Karpas-422 (cell line): ENCODE measurements at regions not wholly inside any gene's neighbourhood (a gene's known extent, or its start where the extent isn't known, plus 50 kb on each side); places are given as distances from the start of the nearest gene placed in this dataset.

Source experiments
- DNase-seq: peaks from one replicate; pipeline ENCODE4 v3.0.0-alpha.2; 2015
- H2AFZ ChIP-seq: fragments of 200-600 bp; sonication (generic); 2 replicates; pipeline ENCODE4 v1.6.1; 2014; ENCODE audit warnings: antibody characterized with exemption, low read length, mixed read lengths
- H3K27ac ChIP-seq: fragments of 200-600 bp; sonication (generic); 2 replicates; pipeline ENCODE4 v1.5.1; 2014; ENCODE audit warnings: mild to moderate bottlenecking, low read length, moderate library complexity
- H3K27me3 ChIP-seq: fragments of 200-600 bp; sonication (generic); 2 replicates; pipeline ENCODE4 v1.6.1; 2014; ENCODE audit warnings: low read length, mixed read lengths
- H3K36me3 ChIP-seq: fragments of 200-600 bp; sonication (generic); 2 replicates; pipeline ENCODE4 v1.6.1; 2014; ENCODE audit warnings: low read length, mixed read lengths; ENCODE audit not compliant: insufficient read depth
- H3K4me1 ChIP-seq: fragments of 200-600 bp; sonication (generic); 2 replicates; pipeline ENCODE4 v1.6.1; 2014; ENCODE audit warnings: mild to moderate bottlenecking, low read length, mixed read lengths
- H3K4me2 ChIP-seq: fragments of 200-600 bp; sonication (generic); 2 replicates; pipeline ENCODE4 v1.6.1; 2014; ENCODE audit warnings: low read length, low read depth, mild to moderate bottlenecking; ENCODE audit not compliant: poor library complexity, severe bottlenecking
- H3K4me3 ChIP-seq: fragments of 200-600 bp; sonication (generic); 2 replicates; pipeline ENCODE4 v1.5.1; 2014; ENCODE audit warnings: mild to moderate bottlenecking, antibody characterized with exemption, low read length, mixed read lengths
- H3K79me2 ChIP-seq: fragments of 200-600 bp; sonication (generic); 2 replicates; pipeline ENCODE4 v1.6.1; 2014; ENCODE audit warnings: mild to moderate bottlenecking, low read length, mixed read lengths
- H3K9ac ChIP-seq: fragments of 200-600 bp; sonication (generic); 2 replicates; pipeline ENCODE4 v1.6.0; 2014; ENCODE audit warnings: low read length
- H3K9me2 ChIP-seq: fragments of 200-600 bp; sonication (generic), shearing (Covaris generic); replicated peaks from 2 replicates; pipeline ENCODE4 v1.6.0; 2014; ENCODE audit warnings: mild to moderate bottlenecking, low read length, moderate library complexity; ENCODE audit not compliant: insufficient read depth
- H3K9me3 ChIP-seq: fragments of 300-700, 200-600 bp; sonication (generic); 2 replicates; pipeline ENCODE4 v1.6.1; 2014; ENCODE audit warnings: low read length, mixed read lengths
- H4K20me1 ChIP-seq: fragments of 200-600 bp; sonication (generic); 2 replicates; pipeline ENCODE4 v1.6.1; 2014; ENCODE audit warnings: mild to moderate bottlenecking, antibody characterized with exemption, low read length, low read depth; ENCODE audit not compliant: insufficient read depth

- H3K4me2 ChIP-seq: no peak overlapping the region
- no peak overlapping the region for H3K9ac ChIP-seq
- H3K4me1 ChIP-seq: no peaks in the 10 kb centered on the region
- no peak overlapping the region for H3K27ac ChIP-seq
- no peak for DNase-seq
- no peak overlapping the region for H3K4me3 ChIP-seq
- no peaks in the 10 kb centered on the region for H3K27me3 ChIP-seq
- no peaks in the 10 kb centered on the region for H4K20me1 ChIP-seq
- H3K36me3 ChIP-seq: no peaks in the 10 kb centered on the region
- H3K9me3 ChIP-seq: no peaks in the 10 kb centered on the region
- no peak overlapping the region for H2AFZ ChIP-seq
- H3K9me2 ChIP-seq: no peaks in the 10 kb centered on the region
- H3K79me2 ChIP-seq: no peaks in the 10 kb centered on the region
Measured at GRCh38 chr2:9777081-9777480, 66.2 kb upstream of the TAF1B start.

GRCh38 chr2:9778012-9778411, 65.3 kb upstream of the TAF1B start:
- H3K9ac ChIP-seq: no peak overlapping the region
- no peak overlapping the region for H3K4me3 ChIP-seq
- no peaks in the 10 kb centered on the region for H3K27me3 ChIP-seq
- H3K9me3 ChIP-seq: no peaks in the 10 kb centered on the region
- peak; percentile 75 for DNase-seq
- H2AFZ ChIP-seq: no peak overlapping the region; the same call in 1 of the 2 replicates
- no peaks in the 10 kb centered on the region for H4K20me1 ChIP-seq
- H3K4me1 ChIP-seq: no peaks in the 10 kb centered on the region
- no peaks in the 10 kb centered on the region for H3K9me2 ChIP-seq
- no peak overlapping the region for H3K4me2 ChIP-seq
- no peaks in the 10 kb centered on the region for H3K79me2 ChIP-seq
- H3K36me3 ChIP-seq: no peaks in the 10 kb centered on the region
- no peak overlapping the region for H3K27ac ChIP-seq

- H3K9me2 ChIP-seq: no peaks in the 10 kb centered on the region
- no peak overlapping the region for H3K4me2 ChIP-seq
- H3K27ac ChIP-seq: no peak overlapping the region
- no peak for DNase-seq
- no peaks in the 10 kb centered on the region for H3K79me2 ChIP-seq
- H3K9ac ChIP-seq: no peak overlapping the region
- no peaks in the 10 kb centered on the region for H4K20me1 ChIP-seq
- no peaks in the 10 kb centered on the region for H3K27me3 ChIP-seq
- no peak overlapping the region; the same call in 1 of the 2 replicates for H2AFZ ChIP-seq
- H3K4me3 ChIP-seq: no peak overlapping the region
- H3K36me3 ChIP-seq: no peaks in the 10 kb centered on the region
- no peaks in the 10 kb centered on the region for H3K4me1 ChIP-seq
- no peaks in the 10 kb centered on the region for H3K9me3 ChIP-seq
Measured at GRCh38 chr2:9778471-9779316, 64.6 kb upstream of the TAF1B start.

GRCh38 chr2:9779596-9780264, 63.5 kb upstream of the TAF1B start:
- no peaks in the 10 kb centered on the region for H4K20me1 ChIP-seq
- H3K9me2 ChIP-seq: no peaks in the 10 kb centered on the region
- H3K27me3 ChIP-seq: no peaks in the 10 kb centered on the region
- no peak for DNase-seq
- no peaks in the 10 kb centered on the region for H3K4me1 ChIP-seq
- H3K27ac ChIP-seq: no peak overlapping the region
- no peak overlapping the region for H3K4me3 ChIP-seq
- no peak overlapping the region for H3K9ac ChIP-seq
- H3K79me2 ChIP-seq: no peaks in the 10 kb centered on the region
- H3K9me3 ChIP-seq: no peaks in the 10 kb centered on the region
- no peak overlapping the region for H2AFZ ChIP-seq
- no peaks in the 10 kb centered on the region for H3K36me3 ChIP-seq
- no peak overlapping the region for H3K4me2 ChIP-seq

- Histone ChIP-seq H4K20me1 (no peaks in the 10 kb centered on the region), H3K4me2 (no peak overlapping the region), H3K9me3 (no peaks in the 10 kb centered on the region), H2AFZ (no peak overlapping the region), H3K4me3 (no peak overlapping the region), H3K36me3 (no peaks in the 10 kb centered on the region), H3K27me3 (no peaks in the 10 kb centered on the region), H3K4me1 (no peaks in the 10 kb centered on the region), H3K9ac (no peak overlapping the region), H3K79me2 (no peaks in the 10 kb centered on the region), H3K27ac (no peak overlapping the region), H3K9me2 (no peaks in the 10 kb centered on the region)
- no peak for DNase-seq
Measured at GRCh38 chr2:9780368-9781130, 62.7 kb upstream of the TAF1B start.

- H3K9ac ChIP-seq: no peak overlapping the region
- no peaks in the 10 kb centered on the region for H3K36me3 ChIP-seq
- no peaks in the 10 kb centered on the region for H3K79me2 ChIP-seq
- no peaks in the 10 kb centered on the region for H4K20me1 ChIP-seq
- no peaks in the 10 kb centered on the region for H3K4me1 ChIP-seq
- no peaks in the 10 kb centered on the region for H3K9me2 ChIP-seq
- no peak overlapping the region for H3K4me3 ChIP-seq
- H3K4me2 ChIP-seq: no peak overlapping the region
- H3K27ac ChIP-seq: no peak overlapping the region
- no peaks in the 10 kb centered on the region for H3K9me3 ChIP-seq
- no peaks in the 10 kb centered on the region for H3K27me3 ChIP-seq
- no peak overlapping the region for H2AFZ ChIP-seq
- no peak for DNase-seq
Measured at GRCh38 chr2:9781252-9781651, 62.0 kb upstream of the TAF1B start.

GRCh38 chr2:9782197-9782719, 61.0 kb upstream of the TAF1B start:
- H3K9ac ChIP-seq: no peak overlapping the region

GRCh38 chr2:9789371-9789770, 53.9 kb upstream of the TAF1B start:
- no peaks in the 10 kb centered on the region for H3K27me3 ChIP-seq
- H3K9me3 ChIP-seq: no peaks in the 10 kb centered on the region
- no peak for DNase-seq
- H2AFZ ChIP-seq: no peak overlapping the region
- no peaks in the 10 kb centered on the region for H4K20me1 ChIP-seq
- H3K4me2 ChIP-seq: no peak overlapping the region
- H3K36me3 ChIP-seq: no peaks in the 10 kb centered on the region
- no peaks in the 10 kb centered on the region for H3K79me2 ChIP-seq
- no peak overlapping the region for H3K9ac ChIP-seq
- H3K4me3 ChIP-seq: no peak overlapping the region
- H3K27ac ChIP-seq: no peak overlapping the region
- no peaks in the 10 kb centered on the region for H3K9me2 ChIP-seq
- no peaks in the 10 kb centered on the region for H3K4me1 ChIP-seq

More at GRCh38 chr2:9782197-9782719, 61.0 kb upstream of the TAF1B start:
- Histone ChIP-seq H3K9me3 (no peaks in the 10 kb centered on the region), H3K27ac (no peak overlapping the region), H3K27me3 (no peaks in the 10 kb centered on the region), H3K36me3 (no peaks in the 10 kb centered on the region), H3K4me3 (no peak overlapping the region), H3K4me2 (no peak overlapping the region), H3K9me2 (no peaks in the 10 kb centered on the region), H4K20me1 (no peaks in the 10 kb centered on the region), H3K4me1 (no peaks in the 10 kb centered on the region), H2AFZ (no peak overlapping the region), H3K79me2 (no peaks in the 10 kb centered on the region)
- DNase-seq: no peak
